ENCODE measurements at regions not wholly inside any gene's neighbourhood (a gene's known extent, or its start where the extent isn't known, plus 50 kb on each side); places are given as distances from the start of the nearest gene placed in this dataset.

- H3F3A ChIP-seq (ENCODE audit: low read depth): no peaks in the 10 kb centered on the region
- no peak overlapping the region for H3K9ac ChIP-seq (ENCODE audit: low read depth, low read length, poor library complexity, severe bottlenecking)
- peaks cover 6% of the 10 kb centered on the region for H3K9me3 ChIP-seq (ENCODE audit: insufficient read depth, low read depth, low read length)
- no peak overlapping the region for H2AFZ ChIP-seq (ENCODE audit: low read length)
- no peaks in the 10 kb centered on the region for H3K9me2 ChIP-seq (replicated peaks; ENCODE audit: low read depth, low read length)
- H3K79me2 ChIP-seq (ENCODE audit: insufficient read depth, low read length): no peaks in the 10 kb centered on the region
- TF ChIP-seq EZH2phosphoT487 (IDR thresholded peaks at IDR 0.05; ENCODE audit: borderline replicate concordance) (no peak), CTCF (conservative IDR thresholded peaks at IDR 0.05; ENCODE audit: low read length) (no peak)
- no peaks in the 10 kb centered on the region for H3K36me3 ChIP-seq (ENCODE audit: insufficient read depth, low read length)
- no peaks in the 10 kb centered on the region for H3K27me3 ChIP-seq (ENCODE audit: insufficient read depth, low read length, poor library complexity, severe bottlenecking)
- no peaks in the 10 kb centered on the region for H4K20me1 ChIP-seq (ENCODE audit: insufficient read depth, low read length, poor library complexity, severe bottlenecking)
- H3K4me3 ChIP-seq (ENCODE audit: low read length, poor library complexity, severe bottlenecking): no peak overlapping the region
- H3K4me2 ChIP-seq (ENCODE audit: low read depth, low read length, poor library complexity, severe bottlenecking): no peak overlapping the region
- H3K4me1 ChIP-seq (ENCODE audit: insufficient read depth, low read length, poor library complexity, severe bottlenecking): no peaks in the 10 kb centered on the region
Observed at GRCh38 chr20:48354320-48354876, 473.4 kb downstream of the PREX1 start.

DNA sequence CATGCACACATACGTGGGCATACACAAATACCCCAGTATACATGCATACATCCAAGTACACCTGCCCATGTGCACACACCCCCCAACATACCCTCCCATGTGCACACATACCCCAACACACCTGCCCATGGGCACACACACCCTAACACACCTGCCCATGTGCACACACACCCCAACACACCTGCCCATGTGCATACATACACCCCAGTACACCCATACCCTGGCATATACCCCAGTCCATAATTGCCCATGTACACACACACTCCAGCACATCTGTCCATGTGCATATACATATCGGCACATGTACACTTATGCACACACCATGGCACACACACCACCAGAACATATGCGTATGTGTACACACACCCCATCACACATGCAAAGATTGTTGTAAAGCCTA, 475.2 kb downstream of the PREX1 start:
- no peaks in the 10 kb centered on the region for H4K20me1 ChIP-seq (ENCODE audit: insufficient read depth, low read length, poor library complexity, severe bottlenecking)
- H3K79me2 ChIP-seq (ENCODE audit: insufficient read depth, low read length): no peaks in the 10 kb centered on the region
- no peaks in the 10 kb centered on the region for H3K27me3 ChIP-seq (ENCODE audit: insufficient read depth, low read length, poor library complexity, severe bottlenecking)
- no peak overlapping the region for H3K9ac ChIP-seq (ENCODE audit: low read depth, low read length, poor library complexity, severe bottlenecking)
- no peaks in the 10 kb centered on the region for H3K4me1 ChIP-seq (ENCODE audit: insufficient read depth, low read length, poor library complexity, severe bottlenecking)
- TF ChIP-seq EZH2phosphoT487 (IDR thresholded peaks at IDR 0.05; ENCODE audit: borderline replicate concordance): no peak
- no peak for TF ChIP-seq CTCF (conservative IDR thresholded peaks at IDR 0.05; ENCODE audit: low read length)
- H3F3A ChIP-seq (ENCODE audit: low read depth): no peaks in the 10 kb centered on the region
- H3K36me3 ChIP-seq (ENCODE audit: insufficient read depth, low read length): no peaks in the 10 kb centered on the region
- no peak overlapping the region for H2AFZ ChIP-seq (ENCODE audit: low read length)
- H3K4me3 ChIP-seq (ENCODE audit: low read length, poor library complexity, severe bottlenecking): no peak overlapping the region
- H3K9me2 ChIP-seq (replicated peaks; ENCODE audit: low read depth, low read length): no peaks in the 10 kb centered on the region
- no peak overlapping the region for H3K4me2 ChIP-seq (ENCODE audit: low read depth, low read length, poor library complexity, severe bottlenecking)
- peaks cover 6% of the 10 kb centered on the region for H3K9me3 ChIP-seq (ENCODE audit: insufficient read depth, low read depth, low read length)

DNA sequence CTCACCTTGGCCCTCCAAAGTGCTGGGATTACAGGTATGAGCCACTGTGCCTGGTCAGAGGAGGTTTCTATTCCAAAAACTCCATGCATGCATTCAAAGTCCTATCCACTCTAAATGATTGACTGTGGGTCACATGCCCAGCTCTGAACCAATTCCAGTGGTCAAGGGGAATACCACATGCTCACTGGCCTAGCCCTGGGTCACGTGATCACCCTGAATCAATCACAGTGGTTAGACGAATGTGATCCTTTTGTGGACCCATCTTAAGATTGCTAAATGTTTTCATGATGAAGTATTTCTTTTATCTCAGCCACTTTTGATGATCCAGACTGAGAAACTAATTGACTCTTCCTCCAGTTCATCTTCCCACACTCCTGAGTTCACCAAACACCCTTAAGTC, 475.8 kb downstream of the PREX1 start:
- Histone ChIP-seq H3K4me3 (ENCODE audit: low read length, poor library complexity, severe bottlenecking) (no peak overlapping the region), H3K9me3 (ENCODE audit: insufficient read depth, low read depth, low read length) (peaks cover 6% of the 10 kb centered on the region), H3K36me3 (ENCODE audit: insufficient read depth, low read length) (no peaks in the 10 kb centered on the region), H3K9me2 (replicated peaks; ENCODE audit: low read depth, low read length) (no peaks in the 10 kb centered on the region), H3F3A (ENCODE audit: low read depth) (no peaks in the 10 kb centered on the region), H4K20me1 (ENCODE audit: insufficient read depth, low read length, poor library complexity, severe bottlenecking) (no peaks in the 10 kb centered on the region), H3K9ac (ENCODE audit: low read depth, low read length, poor library complexity, severe bottlenecking) (no peak overlapping the region), H3K79me2 (ENCODE audit: insufficient read depth, low read length) (no peaks in the 10 kb centered on the region), H2AFZ (ENCODE audit: low read length) (no peak overlapping the region), H3K27me3 (ENCODE audit: insufficient read depth, low read length, poor library complexity, severe bottlenecking) (no peaks in the 10 kb centered on the region), H3K4me2 (ENCODE audit: low read depth, low read length, poor library complexity, severe bottlenecking) (no peak overlapping the region), H3K4me1 (ENCODE audit: insufficient read depth, low read length, poor library complexity, severe bottlenecking) (no peaks in the 10 kb centered on the region)
- no peak for TF ChIP-seq EZH2phosphoT487 (IDR thresholded peaks at IDR 0.05; ENCODE audit: borderline replicate concordance)
- no peak for TF ChIP-seq CTCF (conservative IDR thresholded peaks at IDR 0.05; ENCODE audit: low read length)
